ENCODE measurements at regions not wholly inside any gene's neighbourhood (a gene's known extent, or its start where the extent isn't known, plus 50 kb on each side); places are given as distances from the start of the nearest gene placed in this dataset.

DNA sequence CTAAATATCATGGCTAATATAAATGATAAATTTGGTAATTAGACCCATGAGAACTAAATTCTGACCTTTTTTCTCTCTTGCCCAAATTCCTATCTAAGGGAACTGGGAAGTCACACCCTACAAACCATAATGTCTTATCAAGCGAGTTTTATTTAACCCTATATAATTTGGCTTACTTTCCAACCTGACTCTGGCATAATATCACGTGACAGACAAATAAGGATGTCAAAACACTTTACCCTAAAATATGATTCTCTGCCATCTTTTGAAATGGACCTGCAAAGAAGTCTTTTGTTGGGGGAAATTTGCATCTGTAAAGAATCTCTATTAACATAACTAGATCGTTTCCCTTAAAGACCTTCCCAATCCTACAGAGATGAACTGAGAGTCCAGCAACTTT lies 1823.5 kb upstream of the LRRTM1 start:
- H3K9me3 Mint-ChIP-seq (ENCODE audit: low read depth) = peaks cover 17% of the 10 kb centered on the region

GRCh38 chr2:82124629-82125028 lies 1820.1 kb upstream of the LRRTM1 start:
- TF ChIP-seq, protein P1, sequence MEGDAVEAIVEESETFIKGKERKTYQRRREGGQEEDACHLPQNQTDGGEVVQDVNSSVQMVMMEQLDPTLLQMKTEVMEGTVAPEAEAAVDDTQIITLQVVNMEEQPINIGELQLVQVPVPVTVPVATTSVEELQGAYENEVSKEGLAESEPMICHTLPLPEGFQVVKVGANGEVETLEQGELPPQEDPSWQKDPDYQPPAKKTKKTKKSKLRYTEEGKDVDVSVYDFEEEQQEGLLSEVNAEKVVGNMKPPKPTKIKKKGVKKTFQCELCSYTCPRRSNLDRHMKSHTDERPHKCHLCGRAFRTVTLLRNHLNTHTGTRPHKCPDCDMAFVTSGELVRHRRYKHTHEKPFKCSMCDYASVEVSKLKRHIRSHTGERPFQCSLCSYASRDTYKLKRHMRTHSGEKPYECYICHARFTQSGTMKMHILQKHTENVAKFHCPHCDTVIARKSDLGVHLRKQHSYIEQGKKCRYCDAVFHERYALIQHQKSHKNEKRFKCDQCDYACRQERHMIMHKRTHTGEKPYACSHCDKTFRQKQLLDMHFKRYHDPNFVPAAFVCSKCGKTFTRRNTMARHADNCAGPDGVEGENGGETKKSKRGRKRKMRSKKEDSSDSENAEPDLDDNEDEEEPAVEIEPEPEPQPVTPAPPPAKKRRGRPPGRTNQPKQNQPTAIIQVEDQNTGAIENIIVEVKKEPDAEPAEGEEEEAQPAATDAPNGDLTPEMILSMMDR (IDR thresholded peaks at IDR 0.05) = no peak
- no peak for DNase-seq (ENCODE audit: low spot score)
- H3K4me1 Mint-ChIP-seq (ENCODE audit: low read depth) = no peaks in the 10 kb centered on the region
- H3K4me3 Mint-ChIP-seq (ENCODE audit: unreplicated experiment) = no peak overlapping the region
- H3K27ac Mint-ChIP-seq (ENCODE audit: unreplicated experiment) = no peak overlapping the region
- no peaks in the 10 kb centered on the region for H3K36me3 Mint-ChIP-seq (ENCODE audit: low read depth)
- H3K27me3 Mint-ChIP-seq (ENCODE audit: low read depth) = no peaks in the 10 kb centered on the region
- peaks cover 8% of the 10 kb centered on the region for H3K9me3 Mint-ChIP-seq (ENCODE audit: low read depth)

More for the DNA sequence above, 1823.5 kb upstream of the LRRTM1 start:
- TF ChIP-seq, protein P1 (IDR thresholded peaks at IDR 0.05) = no peak
- Mint-ChIP-seq H3K27ac (ENCODE audit: unreplicated experiment) (no peak overlapping the region), H3K27me3 (ENCODE audit: low read depth) (no peaks in the 10 kb centered on the region), H3K4me1 (ENCODE audit: low read depth) (no peaks in the 10 kb centered on the region), H3K36me3 (ENCODE audit: low read depth) (no peaks in the 10 kb centered on the region), H3K4me3 (ENCODE audit: unreplicated experiment) (no peak overlapping the region)
- no peak for DNase-seq (ENCODE audit: low spot score)

GRCh38 chr2:82120654-82121053 lies 1816.1 kb upstream of the LRRTM1 start:
- Mint-ChIP-seq H3K36me3 (ENCODE audit: low read depth) (no peaks in the 10 kb centered on the region), H3K27me3 (ENCODE audit: low read depth) (no peaks in the 10 kb centered on the region), H3K4me3 (ENCODE audit: unreplicated experiment) (no peak overlapping the region), H3K4me1 (ENCODE audit: low read depth) (no peaks in the 10 kb centered on the region), H3K27ac (ENCODE audit: unreplicated experiment) (no peak overlapping the region), H3K9me3 (ENCODE audit: low read depth) (no peaks in the 10 kb centered on the region)
- no peak for DNase-seq (ENCODE audit: low spot score)
- TF ChIP-seq, protein P1 (IDR thresholded peaks at IDR 0.05) = no peak

DNA sequence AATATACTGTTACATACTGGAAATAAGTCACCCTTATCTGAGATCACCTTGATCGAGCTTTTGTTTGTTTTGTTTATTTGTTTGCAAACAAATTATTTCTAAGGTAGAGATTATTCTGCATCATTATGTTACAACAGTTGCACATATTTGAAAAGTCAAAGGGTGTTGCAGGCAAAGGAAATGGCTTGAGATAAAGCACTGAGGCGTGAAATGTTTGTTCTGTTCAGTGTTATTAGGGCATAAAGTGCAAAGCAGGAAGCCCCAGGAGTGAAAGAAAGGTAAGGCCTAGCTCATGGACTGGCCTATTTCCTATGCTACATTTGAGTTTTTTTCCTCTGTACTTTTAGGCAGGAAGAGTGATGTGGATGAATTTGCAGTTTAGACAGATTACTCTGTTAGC lies 1815.6 kb upstream of the LRRTM1 start:
- Mint-ChIP-seq H3K27me3 (ENCODE audit: low read depth) (no peaks in the 10 kb centered on the region), H3K27ac (ENCODE audit: unreplicated experiment) (no peak overlapping the region), H3K9me3 (ENCODE audit: low read depth) (no peaks in the 10 kb centered on the region), H3K36me3 (ENCODE audit: low read depth) (no peaks in the 10 kb centered on the region), H3K4me1 (ENCODE audit: low read depth) (no peaks in the 10 kb centered on the region), H3K4me3 (ENCODE audit: unreplicated experiment) (no peak overlapping the region)
- TF ChIP-seq, protein P1 (IDR thresholded peaks at IDR 0.05) = no peak
- DNase-seq (ENCODE audit: low spot score) = no peak

- H3K27me3 Mint-ChIP-seq (ENCODE audit: low read depth) = no peaks in the 10 kb centered on the region
- no peak overlapping the region for H3K4me3 Mint-ChIP-seq (ENCODE audit: unreplicated experiment)
- no peaks in the 10 kb centered on the region for H3K36me3 Mint-ChIP-seq (ENCODE audit: low read depth)
- TF ChIP-seq, protein P1 (IDR thresholded peaks at IDR 0.05) = no peak
- no peak for DNase-seq (ENCODE audit: low spot score)
- H3K27ac Mint-ChIP-seq (ENCODE audit: unreplicated experiment) = no peak overlapping the region
- no peaks in the 10 kb centered on the region for H3K4me1 Mint-ChIP-seq (ENCODE audit: low read depth)
- peaks cover 7% of the 10 kb centered on the region for H3K9me3 Mint-ChIP-seq (ENCODE audit: low read depth)
Measured at GRCh38 chr2:82109418-82109817, 1804.9 kb upstream of the LRRTM1 start.

All from chondrocyte (in vitro differentiated cells).